K562 (cell line): ENCODE measurements at regions not wholly inside any gene's neighbourhood (a gene's known extent, or its start where the extent isn't known, plus 50 kb on each side); places are given as distances from the start of the nearest gene placed in this dataset.

Experiments
- ATAC-seq: fragments of 200-7000 bp; cut with Tn5 transposase; 3 replicates; pipeline ENCODE4 v1.9.1; 2020; ENCODE audit warnings: moderate library complexity
- BruUV-seq: library from RNA; stranded (reverse); fragments of 400-500 nt; replicated peaks from 2 replicates; lab custom pipeline; 2021; lab: Mats Ljungman, UMichigan
- CTCF ChIA-PET: fragments of 300-600 bp; formaldehyde crosslinking; extraction: SDS; loops from one replicate; lab custom pipeline; 2021; ENCODE audit warnings: low intra/inter-chr PET ratio; lab: Yijun Ruan, JAX
- POLR2A ChIA-PET: fragments of 300-600, 350-650 bp; sonication (Branson Sonifier 250); formaldehyde crosslinking; extraction: SDS; loops from one replicate; lab custom pipeline; 2021; ENCODE audit warnings: antibody characterized with exemption, inconsistent platforms; lab: Yijun Ruan, JAX
- DNase-seq, 4 experiments: peaks; one replicate each; pipeline versions ENCODE4 v3.0.0 to v3.0.0-alpha.2; 2011 to 2018; ENCODE audit warnings: low spot score in 3 of 4, mixed read lengths in 3 of 4; ENCODE audit errors: extremely low read depth in 1 of 4
- FAIRE-seq: peaks from 2 replicates; lab custom pipeline; 2011; peaks lifted over from hg19 to GRCh38; lab: Jason Lieb, UNC
- H2AFZ ChIP-seq: 2 replicates; pipeline ENCODE4 v1.6.0; 2011; ENCODE audit warnings: low read depth, low read length, control low read depth, inconsistent platforms
- H3K27ac ChIP-seq: fragments of 200-600 bp; 3 replicates; pipeline ENCODE4 v1.8.0; 2011; ENCODE audit warnings: low read depth, mild to moderate bottlenecking, control low read depth, inconsistent platforms, low read length, moderate library complexity, mixed read lengths; ENCODE audit errors: extremely low read depth
- H3K27me3 ChIP-seq, 2 experiments: fragments of 300-600 bp in 1 of 2; 2 replicates in 1 of 2; 3 replicates in 1 of 2; pipeline versions ENCODE4 v1.6.0 to v1.8.0; 2011; ENCODE audit warnings: inconsistent platforms in 2 of 2, low read length in 2 of 2, mild to moderate bottlenecking in 1 of 2, mixed read lengths in 1 of 2, moderate library complexity in 1 of 2; ENCODE audit not compliant: control insufficient read depth in 2 of 2, insufficient read depth in 2 of 2
- H3K36me3 ChIP-seq: fragments of 300-600 bp; 3 replicates; pipeline ENCODE4 v1.8.0; 2011; ENCODE audit warnings: mild to moderate bottlenecking, low read length, inconsistent platforms; ENCODE audit not compliant: control insufficient read depth, insufficient read depth
- H3K4me1 ChIP-seq, 2 experiments: fragments of 200-600 bp in 1 of 2; replicated peaks in 1 of 2; 2 replicates in 1 of 2; 3 replicates in 1 of 2; pipeline versions ENCODE4 v1.5.1 to v1.8.0; 2011; ENCODE audit warnings: inconsistent platforms in 2 of 2, low read length in 2 of 2, mild to moderate bottlenecking in 1 of 2, mixed read lengths in 1 of 2, moderate library complexity in 1 of 2; ENCODE audit not compliant: control insufficient read depth in 2 of 2, insufficient read depth in 2 of 2
- H3K4me2 ChIP-seq: 2 replicates; pipeline ENCODE4 v1.6.1; 2011; ENCODE audit warnings: low read length, control low read depth, inconsistent platforms, mixed read lengths; ENCODE audit not compliant: insufficient read depth
- H3K4me3 ChIP-seq: fragments of 200-600 bp; sonication (generic), shearing (Covaris generic); 2 replicates; pipeline ENCODE4 v1.5.1; 2016; ENCODE audit warnings: control low read depth, inconsistent platforms
- H3K79me2 ChIP-seq: fragments of 200-600 bp; 3 replicates; pipeline ENCODE4 v1.8.0; 2011; ENCODE audit warnings: low read length, inconsistent platforms; ENCODE audit not compliant: control insufficient read depth, insufficient read depth
- H3K9ac ChIP-seq, 2 experiments: 2 replicates each; pipeline versions ENCODE4 v1.6.0 to v1.6.1; 2011; ENCODE audit warnings: low read depth in 2 of 2, low read length in 2 of 2, control low read depth in 1 of 2, inconsistent platforms in 1 of 2, mild to moderate bottlenecking in 1 of 2, mixed read lengths in 1 of 2; ENCODE audit not compliant: insufficient read depth in 1 of 2
- H3K9me1 ChIP-seq: one replicate; pipeline ENCODE4 v1.6.0; 2011; ENCODE audit warnings: inconsistent platforms, mild to moderate bottlenecking, low read length, moderate library complexity; ENCODE audit not compliant: control insufficient read depth, insufficient read depth
- H3K9me3 ChIP-seq: replicated peaks from 2 replicates; pipeline ENCODE4 v1.5.1; 2011; ENCODE audit warnings: low read depth, low read length, inconsistent platforms; ENCODE audit not compliant: control insufficient read depth, insufficient read depth
- H4K20me1 ChIP-seq: replicated peaks from 2 replicates; pipeline ENCODE4 v1.6.1; 2011; ENCODE audit warnings: low read length, inconsistent platforms, mixed read lengths; ENCODE audit not compliant: control insufficient read depth, insufficient read depth
- LCOR ChIP-seq: sonication (generic); formaldehyde crosslinking; IDR thresholded peaks from 2 replicates; pipeline ENCODE4 v1.8.0; 2022; ENCODE audit warnings: mild to moderate bottlenecking, missing genetic modification reagents
- PKNOX1 ChIP-seq: fragments of 450-650 bp; IDR thresholded peaks from 2 replicates; pipeline ENCODE4 v1.6.1; 2016
- TAF7 ChIP-seq: fragments of 450-650 bp; IDR thresholded peaks from 2 replicates; pipeline ENCODE4 v1.6.1; 2016; ENCODE audit warnings: missing genetic modification characterization, missing compliant biosample characterization
- ZNF561 ChIP-seq: fragments of 450-650 bp; formaldehyde crosslinking; conservative IDR thresholded peaks from 2 replicates; pipeline ENCODE4 v1.4.0; 2020; ENCODE audit warnings: mild to moderate bottlenecking, moderate library complexity
- WGBS: fragments of 100-300 bp; shearing (Covaris generic); methylation state at CpG from one replicate; pipeline ENCODE4 v1.1.6; 2016; ENCODE audit warnings: low coverage, mixed read lengths; ENCODE audit not compliant: insufficient coverage; ENCODE audit errors: missing lambda C conversion rate; 5-methylcytosine and 5-hydroxymethylcytosine counted together
- in situ Hi-C: fragments of 300-500 bp; cut with MboI; formaldehyde crosslinking; loops from 4 replicates; pipeline ENCODE4 v1.15.0; 2018; ENCODE audit warnings: inconsistent platforms, mixed read lengths
- intact Hi-C: fragments of 100-400 bp; cut with micrococcal nuclease; formaldehyde crosslinking; loops from 2 replicates; pipeline ENCODE4 v1.14.2; 2022
- TF ChIP-seq, protein P1 (sequence below): fragments of 450-650 bp; IDR thresholded peaks from 2 replicates; pipeline ENCODE4 v1.6.1; 2016; ENCODE audit warnings: low read depth

GRCh38 chr14:51432302-51432948 is 192.4 kb downstream of the TMX1 start (continued):
- TF ChIP-seq ZNF561 (no peak), TAF7 (tag) (no peak), LCOR (no peak)

GRCh38 chr14:51436630-51437029 is 196.6 kb downstream of the TMX1 start:
- Histone ChIP-seq H2AFZ (no peak overlapping the region), H3K27me3 (no peaks in the 10 kb centered on the region), H4K20me1 (no peaks in the 10 kb centered on the region), H3K4me2 (no peak overlapping the region), H3K9ac (no peak overlapping the region), H3K4me3 (no peak overlapping the region), H3K27ac (no peak overlapping the region), H3K79me2 (no peaks in the 10 kb centered on the region), H3K36me3 (no peaks in the 10 kb centered on the region), H3K9me1 (no peaks in the 10 kb centered on the region), H3K4me1 (no peaks in the 10 kb centered on the region), H3K9me3 (no peaks in the 10 kb centered on the region)
- WGBS: no CpG with 5 or more reads among the region's 1 CpG
- no peak for DNase-seq
- no peak for FAIRE-seq
- no peak for ATAC-seq
- ChIA-PET POLR2A (no interaction called here), CTCF (no interaction called here)
- intact Hi-C loops: no loop called here
- in situ Hi-C loops: no loop called here
- no TSS peak for BruUV-seq
- no peak for TF ChIP-seq PKNOX1
- TF ChIP-seq, protein P1, sequence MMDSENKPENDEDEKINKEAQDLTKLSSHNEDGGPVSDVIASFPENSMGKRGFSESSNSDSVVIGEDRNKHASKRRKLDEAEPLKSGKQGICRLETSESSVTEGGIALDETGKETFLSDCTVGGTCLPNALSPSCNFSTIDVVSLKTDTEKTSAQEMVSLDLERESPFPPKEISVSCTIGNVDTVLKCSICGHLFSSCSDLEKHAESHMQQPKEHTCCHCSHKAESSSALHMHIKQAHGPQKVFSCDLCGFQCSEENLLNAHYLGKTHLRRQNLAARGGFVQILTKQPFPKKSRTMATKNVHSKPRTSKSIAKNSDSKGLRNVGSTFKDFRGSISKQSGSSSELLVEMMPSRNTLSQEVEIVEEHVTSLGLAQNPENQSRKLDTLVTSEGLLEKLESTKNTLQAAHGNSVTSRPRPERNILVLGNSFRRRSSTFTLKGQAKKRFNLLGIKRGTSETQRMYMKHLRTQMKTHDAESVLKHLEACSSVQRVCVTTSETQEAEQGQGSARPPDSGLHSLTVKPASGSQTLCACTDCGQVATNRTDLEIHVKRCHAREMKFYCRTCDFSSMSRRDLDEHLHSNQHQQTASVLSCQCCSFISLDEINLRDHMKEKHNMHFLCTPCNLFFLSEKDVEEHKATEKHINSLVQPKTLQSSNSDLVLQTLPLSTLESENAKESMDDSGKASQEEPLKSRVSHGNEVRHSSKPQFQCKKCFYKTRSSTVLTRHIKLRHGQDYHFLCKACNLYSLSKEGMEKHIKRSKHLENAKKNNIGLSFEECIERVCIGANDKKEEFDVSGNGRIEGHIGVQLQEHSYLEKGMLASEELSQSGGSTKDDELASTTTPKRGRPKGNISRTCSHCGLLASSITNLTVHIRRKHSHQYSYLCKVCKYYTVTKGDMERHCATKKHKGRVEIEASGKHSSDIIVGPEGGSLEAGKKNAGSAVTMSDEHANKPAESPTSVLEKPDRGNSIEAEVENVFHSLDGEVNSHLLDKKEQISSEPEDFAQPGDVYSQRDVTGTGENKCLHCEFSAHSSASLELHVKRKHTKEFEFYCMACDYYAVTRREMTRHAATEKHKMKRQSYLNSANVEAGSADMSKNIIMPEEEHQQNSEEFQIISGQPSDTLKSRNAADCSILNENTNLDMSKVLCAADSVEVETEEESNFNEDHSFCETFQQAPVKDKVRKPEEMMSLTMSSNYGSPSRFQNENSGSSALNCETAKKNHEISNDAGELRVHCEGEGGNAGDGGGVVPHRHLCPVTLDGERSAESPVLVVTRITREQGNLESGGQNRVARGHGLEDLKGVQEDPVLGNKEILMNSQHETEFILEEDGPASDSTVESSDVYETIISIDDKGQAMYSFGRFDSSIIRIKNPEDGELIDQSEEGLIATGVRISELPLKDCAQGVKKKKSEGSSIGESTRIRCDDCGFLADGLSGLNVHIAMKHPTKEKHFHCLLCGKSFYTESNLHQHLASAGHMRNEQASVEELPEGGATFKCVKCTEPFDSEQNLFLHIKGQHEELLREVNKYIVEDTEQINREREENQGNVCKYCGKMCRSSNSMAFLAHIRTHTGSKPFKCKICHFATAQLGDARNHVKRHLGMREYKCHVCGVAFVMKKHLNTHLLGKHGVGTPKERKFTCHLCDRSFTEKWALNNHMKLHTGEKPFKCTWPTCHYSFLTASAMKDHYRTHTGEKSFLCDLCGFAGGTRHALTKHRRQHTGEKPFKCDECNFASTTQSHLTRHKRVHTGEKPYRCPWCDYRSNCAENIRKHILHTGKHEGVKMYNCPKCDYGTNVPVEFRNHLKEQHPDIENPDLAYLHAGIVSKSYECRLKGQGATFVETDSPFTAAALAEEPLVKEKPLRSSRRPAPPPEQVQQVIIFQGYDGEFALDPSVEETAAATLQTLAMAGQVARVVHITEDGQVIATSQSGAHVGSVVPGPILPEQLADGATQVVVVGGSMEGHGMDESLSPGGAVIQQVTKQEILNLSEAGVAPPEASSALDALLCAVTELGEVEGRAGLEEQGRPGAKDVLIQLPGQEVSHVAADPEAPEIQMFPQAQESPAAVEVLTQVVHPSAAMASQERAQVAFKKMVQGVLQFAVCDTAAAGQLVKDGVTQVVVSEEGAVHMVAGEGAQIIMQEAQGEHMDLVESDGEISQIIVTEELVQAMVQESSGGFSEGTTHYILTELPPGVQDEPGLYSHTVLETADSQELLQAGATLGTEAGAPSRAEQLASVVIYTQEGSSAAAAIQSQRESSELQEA: no peak
